Kidney (tissue), 13 donors: ENCODE measurements at regions not wholly inside any gene's neighbourhood (a gene's known extent, or its start where the extent isn't known, plus 50 kb on each side); places are given as distances from the start of the nearest gene placed in this dataset.

Source experiments
- DNase-seq, 5 donors: peaks; one replicate each; pipeline ENCODE4 v3.0.0-alpha.2; 2013 to 2020
- FAIRE-seq: peaks from 2 replicates; lab custom pipeline; 2012; peaks lifted over from hg19 to GRCh38; lab: Jason Lieb, UNC
- H3K27ac ChIP-seq, 2 donors: one replicate each; pipeline ENCODE4 v1.7.0; 2013; ENCODE audit warnings: low read depth in 2 of 2, low read length in 2 of 2, inconsistent platforms in 1 of 2
- H3K27me3 ChIP-seq: one replicate; pipeline ENCODE4 v1.7.1; 2013; ENCODE audit warnings: low read length, inconsistent platforms; ENCODE audit not compliant: control insufficient read depth, insufficient read depth
- H3K36me3 ChIP-seq, 3 donors: one replicate each; pipeline versions ENCODE4 v1.7.0 to v1.7.1; 2013; ENCODE audit warnings: low read length in 3 of 3, control low read depth in 1 of 3, inconsistent platforms in 1 of 3; ENCODE audit not compliant: insufficient read depth in 3 of 3, control insufficient read depth in 2 of 3
- H3K4me1 ChIP-seq, 3 donors: one replicate each; pipeline versions ENCODE4 v1.7.0 to v1.7.1; 2013; ENCODE audit warnings: low read length in 3 of 3, inconsistent platforms in 1 of 3, low read depth in 1 of 3; ENCODE audit not compliant: control insufficient read depth in 2 of 3, insufficient read depth in 2 of 3
- H3K4me3 ChIP-seq, 3 donors: one replicate each; pipeline versions ENCODE4 v1.7.0 to v1.8.1; 2013; ENCODE audit warnings: low read length in 3 of 3, control low read depth in 1 of 3, inconsistent platforms in 1 of 3
- H3K9ac ChIP-seq, 3 donors: one replicate each; pipeline versions ENCODE4 v1.7.0 to v1.7.1; 2013; ENCODE audit warnings: low read length in 3 of 3, control low read depth in 1 of 3, inconsistent platforms in 1 of 3
- H3K9me3 ChIP-seq, 3 donors: one replicate each; pipeline versions ENCODE4 v1.7.0 to v1.7.1; 2013; ENCODE audit warnings: low read length in 3 of 3, control low read depth in 1 of 3, inconsistent platforms in 1 of 3; ENCODE audit not compliant: control insufficient read depth in 2 of 3, insufficient read depth in 1 of 3
- intact Hi-C: fragments of 100-400 bp; cut with DNase I; formaldehyde crosslinking; loops from one replicate; pipeline ENCODE4 v1.11.1; 2022
- TF ChIP-seq, protein P1 (sequence below): IDR thresholded peaks from 3 replicates; pipeline ENCODE4 v1.5.1; 2012; ENCODE audit warnings: mild to moderate bottlenecking, moderate library complexity, borderline replicate concordance; ENCODE audit not compliant: insufficient read depth; ENCODE audit errors: extremely low read depth
- donor health status: control.
- donor health status: control.
- donor health status: control.
- donor health status: control.
- donor health status: control.
- donor health status: DM: yes; HTN: yes; CAD: no.
- donor health status: Normal renal cell carcinoma (clear cell type).

DNA sequence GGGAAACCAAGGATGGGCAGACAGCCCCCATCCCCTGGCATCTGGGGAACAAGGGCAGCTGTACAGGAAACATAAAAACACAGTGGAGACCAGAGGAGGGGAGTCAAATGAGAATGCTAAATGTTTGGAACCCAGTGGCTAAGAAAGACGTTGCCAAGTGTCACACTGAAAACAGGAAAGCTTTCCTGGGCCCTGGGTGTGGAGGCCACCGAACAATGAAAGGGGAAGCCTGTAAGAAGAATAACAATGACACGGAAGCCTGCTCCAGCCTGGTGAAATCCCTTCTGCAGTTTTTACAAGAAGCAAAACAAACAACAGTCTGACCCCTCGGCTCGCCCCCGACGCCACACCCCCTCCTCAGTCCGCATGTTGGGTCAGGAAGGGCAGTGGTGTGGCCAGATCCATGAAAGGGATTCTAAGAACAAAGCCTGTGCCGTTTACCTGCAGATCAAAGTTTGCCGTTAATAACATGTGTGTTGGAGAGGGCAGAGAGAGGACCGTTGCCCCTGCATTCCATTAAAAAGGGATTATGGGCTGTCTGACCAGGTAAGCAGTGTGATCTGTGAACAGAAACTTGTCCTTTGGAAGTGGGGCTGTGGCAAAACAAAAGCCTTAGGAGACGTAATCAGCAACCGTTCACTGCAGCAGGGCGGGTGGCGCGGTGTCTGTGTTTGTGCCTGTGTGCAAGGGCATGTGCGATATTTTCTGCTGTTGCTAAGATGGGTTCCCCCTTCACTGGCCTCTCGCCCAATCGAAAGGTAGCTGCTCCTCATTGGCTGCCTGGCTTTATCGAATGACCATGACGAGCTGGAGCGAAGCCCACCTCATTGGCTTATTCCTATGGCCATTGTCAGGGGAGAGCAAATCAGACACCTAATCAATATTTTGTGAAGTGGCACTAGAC, 113.7 kb upstream of the BLID start:
- H3K27me3 ChIP-seq = no peaks in the 10 kb centered on the region
- peak overlapping the region in 2 of 3 donors; percentile 5 to 31 for H3K4me3 ChIP-seq
- H3K9ac ChIP-seq = no peak overlapping the region
- peaks cover 0 to 6% (median 3%) of the 10 kb centered on the region in 3 donors for H3K4me1 ChIP-seq
- TF ChIP-seq, protein P1, sequence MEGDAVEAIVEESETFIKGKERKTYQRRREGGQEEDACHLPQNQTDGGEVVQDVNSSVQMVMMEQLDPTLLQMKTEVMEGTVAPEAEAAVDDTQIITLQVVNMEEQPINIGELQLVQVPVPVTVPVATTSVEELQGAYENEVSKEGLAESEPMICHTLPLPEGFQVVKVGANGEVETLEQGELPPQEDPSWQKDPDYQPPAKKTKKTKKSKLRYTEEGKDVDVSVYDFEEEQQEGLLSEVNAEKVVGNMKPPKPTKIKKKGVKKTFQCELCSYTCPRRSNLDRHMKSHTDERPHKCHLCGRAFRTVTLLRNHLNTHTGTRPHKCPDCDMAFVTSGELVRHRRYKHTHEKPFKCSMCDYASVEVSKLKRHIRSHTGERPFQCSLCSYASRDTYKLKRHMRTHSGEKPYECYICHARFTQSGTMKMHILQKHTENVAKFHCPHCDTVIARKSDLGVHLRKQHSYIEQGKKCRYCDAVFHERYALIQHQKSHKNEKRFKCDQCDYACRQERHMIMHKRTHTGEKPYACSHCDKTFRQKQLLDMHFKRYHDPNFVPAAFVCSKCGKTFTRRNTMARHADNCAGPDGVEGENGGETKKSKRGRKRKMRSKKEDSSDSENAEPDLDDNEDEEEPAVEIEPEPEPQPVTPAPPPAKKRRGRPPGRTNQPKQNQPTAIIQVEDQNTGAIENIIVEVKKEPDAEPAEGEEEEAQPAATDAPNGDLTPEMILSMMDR = no peak
- H3K36me3 ChIP-seq = no peaks in the 10 kb centered on the region
- FAIRE-seq (no peak), DNase-seq (peak in 4 of 5 donors; percentile 51 to 67 (median 58))
- H3K27ac ChIP-seq = no peak overlapping the region
- no peaks in the 10 kb centered on the region for H3K9me3 ChIP-seq
- intact Hi-C loops = no loop called here

DNA sequence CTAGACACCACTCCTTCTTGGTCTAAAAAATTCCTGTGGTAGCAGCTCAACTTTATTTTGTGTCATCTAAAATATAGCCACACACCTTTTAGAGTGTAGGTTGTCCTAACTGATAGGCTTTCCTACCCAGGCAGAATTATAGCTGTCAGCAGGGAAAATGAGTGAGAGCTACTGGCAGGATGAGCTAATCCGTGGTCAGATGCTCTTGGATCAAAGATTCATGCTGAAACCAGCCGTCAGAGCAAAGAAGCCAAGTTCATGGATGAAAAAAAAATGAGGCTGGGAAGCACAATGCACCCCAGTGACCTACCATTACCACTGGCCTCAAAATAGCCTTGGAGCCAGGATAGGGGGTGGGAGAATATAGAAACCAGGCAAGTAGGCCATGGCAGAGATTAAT, 113.1 kb upstream of the BLID start:
- DNase-seq (no peak), FAIRE-seq (no peak)
- Histone ChIP-seq H3K9ac (no peak overlapping the region), H3K4me1 (peaks cover 0 to 6% (median 3%) of the 10 kb centered on the region in 3 donors), H3K36me3 (no peaks in the 10 kb centered on the region), H3K27ac (no peak overlapping the region), H3K27me3 (no peaks in the 10 kb centered on the region), H3K9me3 (no peaks in the 10 kb centered on the region), H3K4me3 (no peak overlapping the region)
- TF ChIP-seq, protein P1 = no peak
- intact Hi-C loops = no loop called here

DNA sequence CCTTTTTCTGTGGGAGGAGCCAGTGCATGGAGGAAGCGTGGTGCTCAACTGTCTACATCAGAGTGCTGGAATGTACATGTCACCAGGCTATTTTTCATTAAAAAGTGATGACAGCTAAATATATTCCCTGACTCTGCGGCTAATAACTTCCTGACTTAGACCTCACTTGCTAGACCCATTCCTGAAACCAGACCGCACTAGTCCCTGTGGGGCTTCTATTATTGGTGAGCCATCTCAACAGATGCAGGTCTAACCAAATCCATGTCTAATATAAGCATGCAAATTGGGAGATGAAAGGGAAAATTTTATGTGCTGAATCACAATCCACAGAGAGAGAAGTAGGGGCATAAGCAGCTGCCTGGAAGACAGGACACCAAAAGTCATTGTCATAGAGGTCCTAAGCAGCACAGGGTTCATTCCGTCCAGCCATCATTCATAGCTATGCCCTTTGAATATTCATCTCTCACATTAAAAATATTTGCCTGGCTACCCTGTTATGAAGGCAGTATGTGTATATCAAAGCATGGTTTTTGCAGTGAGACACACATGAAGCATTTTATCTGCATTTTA, 110.9 kb upstream of the BLID start:
- FAIRE-seq = no peak
- intact Hi-C loops = no loop called here
- H3K4me1 ChIP-seq = peaks cover 0 to 6% (median 3%) of the 10 kb centered on the region in 3 donors
- H3K36me3 ChIP-seq = no peaks in the 10 kb centered on the region
- no peak overlapping the region for H3K27ac ChIP-seq
- no peak for DNase-seq
- H3K9ac ChIP-seq = no peak overlapping the region
- H3K9me3 ChIP-seq = no peaks in the 10 kb centered on the region
- no peaks in the 10 kb centered on the region for H3K27me3 ChIP-seq
- TF ChIP-seq, protein P1 = no peak
- no peak overlapping the region for H3K4me3 ChIP-seq
